NCI-H526 treated with DMSO at 0.1 percent for 48 hours (cell line): ENCODE measurements at regions not wholly inside any gene's neighbourhood (a gene's known extent, or its start where the extent isn't known, plus 50 kb on each side); places are given as distances from the start of the nearest gene placed in this dataset.
A peak's percentile ranks its signal among the peaks of the same experiment; 100 is the strongest.
"Not testable (repeated sequence)": the region's sequence is repeated elsewhere in the genome, so short reads cannot be mapped to it uniquely, and the experiment has no call there.

Source experiments
- DNase-seq: peaks from one replicate; lab custom pipeline; 2025; lab: John Stamatoyannopoulos, UW

DNA sequence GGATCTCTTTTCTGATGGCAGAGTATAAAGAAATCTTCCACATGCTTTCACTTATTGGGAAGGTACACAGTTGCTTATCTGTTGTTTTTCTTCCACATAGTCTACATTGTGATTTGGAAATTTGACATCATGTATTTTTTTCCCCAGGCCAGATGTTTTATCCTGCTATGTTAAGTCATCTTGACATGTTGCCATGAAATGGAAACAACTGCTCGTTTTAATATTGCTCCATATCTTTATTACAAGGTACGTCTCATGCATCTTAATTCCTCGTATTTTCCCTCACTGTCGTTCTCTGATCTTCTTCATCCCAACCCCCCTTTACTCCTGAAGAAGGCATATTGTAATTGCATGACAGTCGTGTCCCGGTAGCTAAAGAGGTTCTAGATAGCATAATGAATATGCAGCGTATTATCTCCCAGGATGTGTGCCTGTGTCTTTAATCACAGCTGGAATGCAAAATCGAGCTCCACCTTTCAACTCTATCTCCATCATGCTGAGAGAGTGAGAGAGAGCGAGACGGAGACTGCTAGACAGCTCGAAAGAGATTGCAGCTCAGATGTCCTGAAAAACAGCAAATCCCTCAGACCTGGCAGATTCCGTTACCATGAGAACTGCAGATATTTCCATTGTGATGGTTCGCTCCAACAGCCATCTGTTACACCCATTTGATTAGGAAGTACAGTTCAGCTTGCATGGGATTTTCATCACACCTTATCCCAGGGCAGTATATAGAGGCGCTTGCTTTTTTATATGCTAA lies 281.7 kb downstream of the TMEM38B start:
- DNase-seq = no peak

DNA sequence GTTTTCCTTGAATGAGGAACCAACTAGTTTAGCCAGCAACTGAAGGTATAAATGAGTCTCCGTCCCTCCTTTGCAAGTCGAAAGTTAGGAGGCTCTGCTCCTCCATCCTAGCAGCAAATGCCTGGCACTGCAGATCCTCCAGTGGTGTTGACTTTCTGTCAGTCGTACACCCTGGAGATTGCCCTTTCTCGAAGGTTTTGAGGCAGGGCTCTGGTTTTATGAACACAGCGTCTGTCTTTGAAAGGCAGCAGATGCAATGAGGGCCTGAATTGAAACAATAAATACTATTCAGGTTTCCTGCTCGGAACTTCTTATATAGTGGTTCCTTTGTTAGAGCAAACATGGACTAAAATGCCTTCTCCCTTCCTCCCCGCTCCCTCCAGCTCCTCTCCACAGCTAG lies 284.0 kb downstream of the TMEM38B start:
- no peak for DNase-seq

DNA sequence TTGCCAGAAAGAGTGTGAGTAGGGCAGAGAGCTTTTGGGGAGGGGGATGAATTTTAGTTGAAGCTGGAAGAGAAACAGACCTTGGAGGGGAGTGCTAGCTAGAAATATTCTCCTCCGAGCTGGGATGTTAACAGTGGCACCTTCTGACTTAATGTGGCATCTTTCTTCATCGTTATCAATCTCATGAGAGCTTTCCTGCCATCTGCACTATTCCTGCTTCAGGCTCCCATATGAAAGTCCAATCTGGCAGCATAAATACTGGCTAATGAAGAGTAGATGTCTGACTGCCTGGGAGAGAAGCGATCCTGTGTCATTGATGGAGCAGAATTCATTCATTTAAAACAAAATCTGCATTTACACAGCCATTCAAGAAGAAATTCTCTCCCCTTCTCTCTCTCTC lies 284.5 kb downstream of the TMEM38B start:
- no peak for DNase-seq

DNA sequence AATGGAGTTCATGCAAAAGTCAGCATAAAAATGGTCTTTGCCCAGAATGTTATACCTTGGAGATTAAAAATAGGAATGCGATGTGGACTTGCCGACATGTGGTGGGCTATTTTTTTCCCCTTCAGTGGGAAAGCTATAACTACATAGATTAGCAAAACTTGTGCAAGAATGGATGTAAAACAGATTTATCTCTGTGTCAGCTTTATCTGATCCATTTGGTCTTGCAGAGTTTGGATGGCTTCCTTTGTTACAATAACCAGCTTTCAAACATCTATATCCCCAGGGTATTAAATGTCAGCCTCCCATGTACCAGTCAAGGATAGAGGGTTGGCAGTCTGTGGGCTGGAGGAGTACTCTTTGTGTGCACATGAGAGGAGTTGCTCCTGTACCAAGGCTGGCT lies 284.9 kb downstream of the TMEM38B start:
- no peak for DNase-seq

DNA sequence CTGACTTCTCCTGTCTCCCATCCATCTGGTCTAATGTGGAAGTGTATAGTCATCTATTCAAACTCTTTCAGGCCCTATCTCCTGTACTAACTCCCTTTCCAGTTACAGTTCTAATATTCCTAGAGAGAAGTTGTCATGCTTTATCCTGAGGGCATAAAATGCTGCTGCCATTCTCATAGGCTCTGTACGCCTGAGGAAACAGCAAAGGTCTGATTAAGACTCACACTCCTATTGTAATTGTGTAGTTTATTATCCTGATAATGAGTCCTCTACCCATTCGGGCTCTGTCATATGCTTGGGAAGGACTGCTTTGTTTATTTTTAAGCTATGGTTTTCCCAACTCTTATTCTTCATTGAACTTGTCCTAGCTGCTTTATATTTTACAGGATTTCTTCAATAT lies 290.4 kb downstream of the TMEM38B start:
- no peak for DNase-seq

DNA sequence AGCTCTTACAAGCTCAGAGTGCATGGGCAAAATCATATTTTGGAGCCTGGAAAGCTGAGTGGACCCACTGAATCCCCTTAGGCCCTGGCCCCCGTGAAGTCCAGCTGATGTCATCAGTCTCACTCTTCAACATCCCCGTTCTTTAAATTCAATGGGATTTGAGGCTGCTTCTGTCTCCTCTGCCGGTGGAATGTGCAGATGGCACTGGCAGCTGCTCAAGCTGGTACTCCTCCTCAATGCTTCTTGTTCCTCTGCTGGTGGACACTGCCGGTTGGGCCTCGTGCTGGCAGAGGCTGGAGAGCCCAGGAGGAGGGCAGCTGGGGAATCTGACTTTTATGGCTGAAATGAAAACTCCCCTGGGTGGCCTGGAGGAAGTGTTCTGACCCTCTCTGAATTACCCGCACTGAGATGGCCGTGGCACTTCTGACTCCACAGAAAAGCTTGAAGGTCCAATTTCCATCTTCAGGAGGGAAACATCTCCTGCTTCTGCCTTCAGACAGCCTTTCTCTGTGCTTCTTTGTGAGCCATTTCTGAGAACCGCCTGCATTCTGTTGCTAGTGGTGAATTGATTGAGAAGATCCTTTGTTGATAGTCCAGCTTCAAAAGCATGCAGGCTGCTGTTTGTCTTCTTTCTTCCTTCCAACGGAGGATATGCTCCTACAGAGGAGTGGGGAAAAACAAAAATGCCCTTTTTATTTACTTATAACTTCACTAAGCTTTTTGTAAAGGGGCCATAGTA lies 298.9 kb downstream of the TMEM38B start:
- DNase-seq = no peak

DNA sequence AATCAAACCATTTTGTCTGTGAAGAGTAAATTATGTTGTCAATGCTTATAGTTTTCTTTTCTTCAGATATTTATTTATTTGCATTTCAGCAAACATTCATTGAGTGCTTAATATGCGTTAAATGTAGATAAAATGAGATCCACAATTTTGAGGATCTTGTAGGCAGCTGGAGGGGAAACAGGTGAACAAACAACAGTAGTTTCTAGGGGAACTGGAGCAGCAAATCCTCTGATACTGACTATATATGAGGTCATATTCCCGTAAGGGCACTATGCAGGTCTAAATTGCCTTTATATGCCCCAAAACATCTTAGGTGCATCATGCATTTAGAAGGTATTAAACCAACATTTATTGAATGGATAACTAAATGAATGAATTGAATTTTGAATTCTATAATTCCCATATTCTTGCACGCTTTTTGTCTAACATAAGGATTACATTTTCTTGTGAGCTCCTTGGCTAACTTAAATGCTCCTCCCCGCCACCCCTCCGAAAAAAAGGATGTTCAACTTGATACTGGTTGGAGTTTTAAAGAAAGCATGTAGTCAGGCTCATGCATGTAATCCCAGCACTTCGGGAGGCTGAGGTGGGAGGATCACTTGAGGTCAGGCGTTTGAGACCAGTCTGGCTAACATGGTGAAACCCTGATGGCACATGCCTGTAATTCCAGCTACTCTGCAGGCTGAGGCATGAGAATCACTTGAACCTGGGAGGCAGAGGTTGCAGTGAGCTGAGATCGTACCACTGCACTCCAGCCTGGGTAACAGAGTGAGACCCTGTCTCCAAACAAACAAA lies 299.8 kb downstream of the TMEM38B start:
- no peak for DNase-seq

DNA sequence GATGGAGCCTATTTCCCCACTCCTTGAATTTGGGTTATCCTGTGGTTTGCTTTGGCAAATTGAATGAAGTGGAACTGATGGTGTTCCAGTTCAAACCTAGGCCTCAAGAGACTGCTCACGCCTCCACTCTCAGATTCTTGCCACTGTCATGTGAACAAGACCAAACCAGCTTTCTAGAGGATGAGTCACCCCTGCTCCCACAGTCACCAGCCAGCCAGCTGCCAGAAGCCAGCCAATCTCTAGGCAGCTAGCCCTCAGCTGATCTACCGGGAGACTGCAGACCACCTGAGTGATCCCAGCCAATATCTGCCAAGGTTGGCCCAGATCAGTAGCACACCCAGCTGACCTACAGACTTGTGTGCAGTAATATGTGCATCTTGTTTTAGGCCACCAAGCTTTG lies 300.6 kb downstream of the TMEM38B start:
- no peak for DNase-seq

DNA sequence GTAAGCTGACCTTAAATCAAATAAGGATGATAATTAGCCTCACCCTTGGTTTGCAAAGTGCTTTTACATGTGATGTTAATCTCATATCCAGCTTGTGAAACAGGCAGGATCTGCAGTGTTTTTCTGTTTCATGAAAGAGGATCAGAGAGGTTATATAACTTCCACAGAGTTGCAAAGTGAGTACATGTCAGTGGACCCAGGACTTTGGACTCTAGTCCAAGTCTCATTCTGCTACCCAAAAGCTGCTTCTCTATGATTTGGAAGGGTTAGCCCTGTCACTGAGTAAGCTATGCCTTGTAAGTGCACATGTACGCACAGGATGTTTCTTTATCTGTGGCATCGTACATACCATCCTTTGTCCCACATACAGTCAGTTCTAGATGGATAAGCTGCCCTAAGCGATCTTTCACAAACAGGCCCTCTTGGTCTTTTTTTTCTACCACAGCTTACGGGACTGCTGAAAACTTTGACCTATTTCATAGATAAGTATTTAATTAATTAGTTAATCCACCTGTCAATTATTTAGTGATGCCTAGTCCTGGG lies 322.9 kb downstream of the TMEM38B start:
- no peak for DNase-seq

DNA sequence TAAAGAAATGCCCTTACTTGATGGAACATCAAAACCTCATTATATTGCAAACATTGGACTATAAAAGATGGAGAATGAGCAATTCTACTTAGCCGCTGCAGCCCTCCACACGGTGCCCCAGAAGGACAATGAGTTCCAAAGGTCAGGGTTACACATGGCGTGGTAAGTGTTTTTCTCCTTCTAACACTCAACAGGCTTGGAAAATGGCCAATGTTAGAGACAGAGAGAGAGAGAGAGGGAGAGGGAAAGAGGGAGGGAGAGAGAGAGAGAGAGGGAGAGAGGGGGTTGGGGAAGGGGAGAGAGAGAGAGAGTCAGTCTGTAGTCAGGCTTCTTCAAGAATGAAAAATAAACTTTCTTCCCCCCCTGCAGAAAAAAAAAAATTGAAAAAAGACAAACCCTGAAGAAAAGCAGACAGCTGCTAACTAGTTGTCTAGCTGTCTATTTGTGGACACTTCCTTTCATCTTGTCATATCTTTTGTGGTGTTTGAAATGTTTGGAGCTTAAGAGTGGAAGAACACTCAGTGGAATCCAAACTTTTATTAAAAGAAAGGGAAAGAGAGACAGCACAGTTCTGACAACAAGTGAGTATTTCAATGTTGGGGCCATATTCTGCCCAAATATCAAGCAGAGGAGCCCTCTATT lies 324.8 kb downstream of the TMEM38B start:
- no peak for DNase-seq

DNA sequence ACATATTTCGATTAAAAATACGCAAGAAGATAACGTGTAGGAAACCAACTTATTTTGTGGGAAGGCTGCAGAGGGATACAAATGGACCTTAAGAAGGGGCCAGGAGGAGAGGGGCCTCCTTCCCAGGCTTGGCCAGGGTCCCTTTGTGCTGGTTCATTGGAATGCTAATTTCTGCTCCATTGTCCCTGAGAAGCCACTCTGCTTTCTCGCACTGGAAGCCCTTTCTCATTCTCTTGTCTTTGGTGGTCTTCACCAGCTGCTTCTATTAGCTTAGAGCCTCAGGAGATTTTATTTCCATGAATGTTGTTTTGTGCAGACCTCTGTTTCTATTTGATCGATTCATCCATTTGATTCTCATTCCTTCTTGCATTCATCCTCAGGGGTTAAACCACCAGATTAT lies 325.4 kb downstream of the TMEM38B start:
- no peak for DNase-seq

DNA sequence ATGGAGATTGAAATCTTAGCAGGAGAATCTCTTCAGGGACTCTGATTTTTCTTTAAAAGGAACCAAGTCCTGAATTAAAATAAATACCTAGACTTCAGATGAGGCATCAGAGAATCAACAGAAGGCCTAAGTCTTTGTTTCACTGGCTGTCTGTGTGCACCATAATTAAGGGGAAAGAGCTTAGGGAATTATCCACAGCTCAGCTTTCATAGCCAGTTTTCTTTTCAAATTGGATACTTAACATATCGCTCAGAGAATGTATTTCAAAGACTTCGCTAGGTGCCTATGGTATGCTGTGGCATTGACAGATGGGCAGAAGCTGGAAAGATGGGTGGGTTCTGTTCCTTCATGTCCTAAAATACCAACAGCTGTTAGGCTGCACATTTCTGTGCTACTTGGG lies 325.8 kb downstream of the TMEM38B start:
- no peak for DNase-seq

DNA sequence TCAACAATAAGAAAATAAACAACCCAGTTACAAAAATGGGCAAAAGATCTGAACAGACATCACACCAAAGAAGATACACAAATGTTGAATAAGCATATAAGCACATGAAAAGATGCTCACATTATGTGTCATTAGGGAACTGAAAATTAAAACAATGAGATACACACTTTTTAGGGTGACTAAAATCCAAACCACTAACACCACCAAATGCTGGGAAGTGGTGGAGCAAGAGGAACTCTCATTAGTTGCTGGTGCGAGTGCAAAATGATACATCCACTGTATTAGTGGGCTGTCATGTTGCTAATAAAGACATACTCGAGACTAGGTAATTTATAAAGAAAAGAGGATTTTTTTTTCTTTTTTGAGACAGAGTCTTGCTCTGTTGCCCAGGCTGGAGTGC lies 329.1 kb downstream of the TMEM38B start:
- no peak for DNase-seq

DNA sequence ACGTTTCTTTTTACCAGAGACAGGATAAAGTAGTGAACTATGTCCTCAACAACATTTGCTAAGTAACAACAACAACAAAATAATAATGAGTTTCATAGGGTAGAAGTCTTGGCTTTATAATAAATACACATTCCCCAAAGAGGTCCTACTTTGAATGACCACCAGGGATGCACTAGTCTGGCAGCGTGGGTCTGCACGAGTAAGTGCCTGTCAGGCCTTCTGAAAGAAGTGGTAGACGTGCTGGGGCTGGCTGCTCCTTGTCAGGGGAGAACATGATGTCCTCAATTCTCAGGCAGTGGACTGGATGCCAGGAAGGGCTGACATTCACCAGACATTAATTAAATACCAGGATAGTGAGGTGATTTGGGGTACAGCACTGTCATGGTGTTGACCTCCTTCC lies 331.1 kb downstream of the TMEM38B start:
- DNase-seq = no peak

DNA sequence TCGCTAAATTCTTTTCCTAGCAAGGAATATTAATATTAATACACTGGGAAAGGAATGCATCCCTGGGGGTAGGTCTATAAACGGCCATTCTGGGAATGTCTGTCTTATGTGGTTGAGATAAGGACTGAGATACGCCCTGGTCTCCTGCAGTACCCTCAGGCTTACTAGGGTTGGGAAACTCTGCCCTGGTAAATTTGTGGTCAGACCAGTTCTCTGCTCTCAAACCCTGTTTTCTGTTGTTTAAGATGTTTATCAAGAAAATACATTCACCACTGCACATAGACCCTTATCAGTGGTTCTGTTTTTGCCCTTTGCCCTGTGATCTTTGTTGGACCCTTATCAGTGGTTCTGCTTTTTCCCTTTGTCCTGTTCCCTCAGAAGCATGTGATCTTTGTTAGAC lies 335.8 kb downstream of the TMEM38B start:
- not testable (repeated sequence) for DNase-seq

DNA sequence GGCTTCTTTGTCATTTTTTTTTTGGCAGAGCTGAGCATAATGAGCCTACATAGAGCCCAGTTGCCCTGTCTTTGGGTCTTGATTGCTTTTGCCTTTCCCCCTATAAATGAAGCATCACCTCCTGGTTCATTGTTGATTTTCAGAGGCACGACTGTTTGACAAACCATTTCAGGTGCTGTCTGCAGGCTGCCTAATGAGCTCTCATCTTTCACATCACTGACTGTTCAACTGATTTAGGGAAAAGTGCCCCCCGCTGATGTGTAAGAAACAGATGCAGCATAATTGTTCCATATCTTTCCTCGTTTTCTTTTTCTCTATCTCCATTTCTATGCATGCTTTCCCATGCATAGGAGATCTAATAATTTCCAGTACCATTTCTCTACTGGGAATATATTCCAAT lies 338.6 kb downstream of the TMEM38B start:
- DNase-seq = no peak

DNA sequence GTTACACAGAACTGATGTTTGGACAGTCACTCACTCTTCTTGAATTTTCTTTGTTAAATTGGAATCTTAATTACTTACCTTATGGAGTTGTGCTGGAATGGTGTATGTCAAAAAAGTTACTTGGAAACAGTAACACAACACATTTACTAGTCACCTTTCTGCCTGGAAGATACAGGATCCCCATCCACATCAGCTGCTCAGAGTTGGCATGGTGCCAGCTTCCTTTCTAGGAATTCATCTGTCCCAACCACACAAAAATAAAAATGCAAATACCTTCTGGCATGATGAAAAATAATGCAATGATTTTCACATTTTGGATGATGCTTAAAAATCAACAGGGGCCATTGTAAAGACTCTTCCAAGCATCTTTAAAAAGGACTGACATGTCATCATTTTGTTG lies 341.5 kb downstream of the TMEM38B start:
- DNase-seq = peak; percentile 2

DNA sequence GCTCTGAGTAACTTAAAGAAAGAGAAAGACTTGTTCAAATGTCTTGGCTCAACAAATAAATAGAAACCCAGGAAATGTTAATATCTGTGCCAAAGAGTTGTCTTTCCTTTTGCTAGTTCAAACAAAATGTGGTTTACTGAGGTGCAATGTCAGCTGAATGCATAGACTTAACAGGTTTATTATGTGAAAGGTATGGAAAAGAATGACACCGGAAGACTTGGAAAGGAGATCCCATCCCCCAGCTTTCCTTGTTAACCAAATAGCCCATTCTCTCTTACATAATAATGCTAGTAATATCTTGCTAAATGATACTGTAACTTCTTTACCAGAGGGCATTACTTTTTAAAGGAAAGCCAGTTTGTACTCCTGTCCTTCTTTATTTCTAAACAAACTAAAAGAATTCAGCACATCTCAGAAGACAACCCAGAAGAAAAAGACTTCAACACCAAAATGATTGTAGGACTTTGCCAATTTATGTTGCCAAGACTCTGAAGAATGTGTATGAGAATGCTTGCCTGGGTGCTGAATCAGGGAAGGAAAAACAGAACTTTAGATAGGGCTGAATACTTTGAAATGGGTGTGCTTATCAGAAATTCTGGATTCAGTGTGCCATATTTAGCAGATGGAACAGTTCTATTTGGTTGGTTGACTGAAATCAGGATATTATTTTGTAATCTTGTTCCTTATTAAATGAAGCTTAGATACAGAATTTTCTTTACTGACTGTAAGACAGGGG lies 344.1 kb downstream of the TMEM38B start:
- no peak for DNase-seq

DNA sequence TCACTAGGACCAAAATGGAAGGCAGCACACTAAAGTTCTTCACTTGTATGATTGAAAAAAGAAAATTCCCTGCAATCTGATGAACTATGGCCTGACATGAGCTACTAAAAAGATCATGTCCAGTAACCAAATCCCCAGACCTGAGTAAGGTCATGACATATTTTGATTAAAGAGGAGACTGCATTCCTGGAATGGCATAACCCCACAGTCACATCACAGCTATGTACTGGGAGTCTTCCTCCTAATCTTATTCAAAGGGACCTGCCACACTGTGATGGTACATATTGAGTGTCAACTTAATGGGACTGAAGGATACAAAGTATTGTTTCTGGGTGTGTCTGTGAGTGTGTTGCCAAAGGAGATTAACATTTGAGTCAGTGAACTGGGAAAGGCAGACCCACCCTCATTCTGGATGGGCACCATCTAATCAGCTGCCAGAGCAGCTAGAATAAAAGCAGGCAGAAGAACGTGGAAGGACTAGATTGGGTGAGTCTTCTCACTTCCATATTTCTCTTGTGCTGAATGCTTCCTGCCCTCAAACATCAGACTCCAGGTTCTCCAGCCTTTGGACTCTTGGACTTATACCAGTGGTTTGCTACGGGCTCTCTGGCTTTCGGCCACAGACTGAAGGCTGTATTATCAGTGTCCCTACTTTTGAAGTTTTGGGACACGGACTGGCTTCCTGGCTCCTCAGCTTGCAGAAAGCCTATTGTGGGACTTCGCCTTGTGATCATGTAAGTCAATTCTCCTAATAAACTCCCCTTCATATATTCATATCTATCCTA lies 345.0 kb downstream of the TMEM38B start:
- DNase-seq = no peak

DNA sequence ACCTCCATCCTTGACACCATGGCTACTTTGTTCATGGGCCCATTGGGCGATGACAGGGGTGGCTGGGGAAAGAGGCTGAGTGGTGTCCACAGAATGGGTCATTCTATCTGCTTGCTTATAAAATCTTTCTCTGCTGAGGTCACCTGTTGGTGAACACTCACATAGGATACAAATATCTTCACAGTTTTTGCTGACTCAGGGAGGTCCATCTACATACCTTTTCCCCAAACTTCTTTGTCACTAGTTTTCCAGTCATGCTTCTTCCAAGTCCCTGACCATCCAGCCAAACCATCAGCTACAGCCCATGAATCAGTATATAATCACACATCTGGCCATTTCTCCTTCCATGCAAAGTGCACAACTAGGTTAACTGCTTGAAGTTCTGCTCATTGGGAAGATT lies 347.6 kb downstream of the TMEM38B start:
- not testable (repeated sequence) for DNase-seq

DNA sequence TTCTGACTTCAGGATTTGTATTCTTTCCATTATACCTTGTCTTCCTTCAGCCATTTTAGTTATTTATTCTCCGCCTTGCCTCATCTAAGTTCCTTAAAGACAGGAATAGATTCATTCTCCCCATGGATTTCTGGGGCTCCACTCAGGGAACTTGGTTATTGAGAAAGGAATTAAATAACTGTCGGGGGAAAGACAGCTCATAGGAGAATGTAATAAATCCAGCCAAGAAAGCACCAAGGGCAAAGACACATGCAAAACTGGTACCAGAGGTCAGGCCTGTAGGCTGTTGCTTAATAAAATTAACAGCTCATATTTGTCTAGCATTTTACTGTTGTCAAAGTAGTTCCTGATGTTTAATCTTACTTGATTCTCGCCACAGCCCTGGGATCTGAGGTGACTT lies 357.2 kb downstream of the TMEM38B start:
- no peak for DNase-seq
